Sigmoid colon (tissue), 4 donors: ENCODE measurements at regions not wholly inside any gene's neighbourhood (a gene's known extent, or its start where the extent isn't known, plus 50 kb on each side); places are given as distances from the start of the nearest gene placed in this dataset.

ENCODE experiments used
- POLR2A ChIP-seq, 2 donors: fragments of 450-650 bp; IDR thresholded peaks; one replicate each; pipeline ENCODE4 v1.6.1; 2016; ENCODE audit warnings: antibody characterized with exemption in 2 of 2, mild to moderate bottlenecking in 2 of 2, moderate library complexity in 2 of 2
- POLR2AphosphoS5 ChIP-seq, 4 donors: sonication (generic); formaldehyde crosslinking; IDR thresholded peaks; one replicate each; pipeline ENCODE4 v1.6.1; 2017; ENCODE audit warnings: antibody characterized with exemption in 4 of 4
- TF ChIP-seq, protein P1 (sequence below), 4 experiments: fragments of 450-650 bp in 3 of 4; fragments of 200-600 bp in 1 of 4; IDR thresholded peaks; one replicate each; pipeline ENCODE4 v1.5.1; 2016 to 2019; ENCODE audit warnings: antibody characterized with exemption in 4 of 4, mild to moderate bottlenecking in 3 of 4, moderate library complexity in 2 of 4

DNA sequence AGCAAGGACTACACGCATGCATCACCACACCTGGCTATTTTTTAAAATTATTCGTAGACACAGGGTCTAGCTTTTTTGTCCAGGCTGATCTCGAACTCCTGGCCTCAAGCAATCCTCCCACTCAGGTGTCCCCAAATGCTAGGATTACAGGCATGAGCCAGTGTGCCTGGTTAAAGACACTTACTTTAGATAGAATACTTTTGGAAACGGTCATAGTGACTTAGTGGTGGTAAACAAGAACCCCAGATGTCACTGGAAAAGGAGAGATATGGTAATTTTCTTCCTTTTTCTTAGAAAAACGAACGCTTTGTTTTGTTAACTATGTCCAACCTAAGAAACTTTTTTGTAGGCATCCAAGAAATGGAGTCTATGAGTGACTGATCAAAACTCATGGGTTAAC, 137.3 kb downstream of the TFAP2B start:
- TF ChIP-seq, protein P1, sequence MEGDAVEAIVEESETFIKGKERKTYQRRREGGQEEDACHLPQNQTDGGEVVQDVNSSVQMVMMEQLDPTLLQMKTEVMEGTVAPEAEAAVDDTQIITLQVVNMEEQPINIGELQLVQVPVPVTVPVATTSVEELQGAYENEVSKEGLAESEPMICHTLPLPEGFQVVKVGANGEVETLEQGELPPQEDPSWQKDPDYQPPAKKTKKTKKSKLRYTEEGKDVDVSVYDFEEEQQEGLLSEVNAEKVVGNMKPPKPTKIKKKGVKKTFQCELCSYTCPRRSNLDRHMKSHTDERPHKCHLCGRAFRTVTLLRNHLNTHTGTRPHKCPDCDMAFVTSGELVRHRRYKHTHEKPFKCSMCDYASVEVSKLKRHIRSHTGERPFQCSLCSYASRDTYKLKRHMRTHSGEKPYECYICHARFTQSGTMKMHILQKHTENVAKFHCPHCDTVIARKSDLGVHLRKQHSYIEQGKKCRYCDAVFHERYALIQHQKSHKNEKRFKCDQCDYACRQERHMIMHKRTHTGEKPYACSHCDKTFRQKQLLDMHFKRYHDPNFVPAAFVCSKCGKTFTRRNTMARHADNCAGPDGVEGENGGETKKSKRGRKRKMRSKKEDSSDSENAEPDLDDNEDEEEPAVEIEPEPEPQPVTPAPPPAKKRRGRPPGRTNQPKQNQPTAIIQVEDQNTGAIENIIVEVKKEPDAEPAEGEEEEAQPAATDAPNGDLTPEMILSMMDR (IDR thresholded peaks at IDR 0.05), result no peak
- TF ChIP-seq POLR2A (IDR thresholded peaks at IDR 0.05) (no peak), POLR2AphosphoS5 (IDR thresholded peaks at IDR 0.05) (no peak)
